MV-4-11 (cell line): ENCODE measurements at regions not wholly inside any gene's neighbourhood (a gene's known extent, or its start where the extent isn't known, plus 50 kb on each side); places are given as distances from the start of the nearest gene placed in this dataset.
A peak's percentile ranks its signal among the peaks of the same experiment; 100 is the strongest.
"Not testable (repeated sequence)": the region's sequence is repeated elsewhere in the genome, so short reads cannot be mapped to it uniquely, and the experiment has no call there.

Experiments
- DNase-seq: peaks from one replicate; lab custom pipeline; 2025; lab: John Stamatoyannopoulos, UW

GRCh38 chr6:26234421-26235301, 130.3 kb upstream of the BTN3A2 start:
- DNase-seq: peak; percentile 85

GRCh38 chr6:26235302-26235670, 129.7 kb upstream of the BTN3A2 start:
- DNase-seq: no peak

GRCh38 chr6:26239415-26239814, 125.6 kb upstream of the BTN3A2 start:
- DNase-seq: not testable (repeated sequence)

GRCh38 chr6:26240157-26241032, 124.6 kb upstream of the BTN3A2 start:
- peak; percentile 77 for DNase-seq

GRCh38 chr6:26241033-26241895, 123.7 kb upstream of the BTN3A2 start:
- peak; percentile 58 for DNase-seq

- DNase-seq: no peak
These were observed 121.9 kb upstream of the BTN3A2 start for GRCh38 chr6:26243132-26243531.

- DNase-seq: no peak
These were observed 121.2 kb upstream of the BTN3A2 start for GRCh38 chr6:26243752-26244151.

GRCh38 chr6:26246058-26246457, 118.9 kb upstream of the BTN3A2 start:
- DNase-seq: no peak

GRCh38 chr6:26246553-26246952, 118.4 kb upstream of the BTN3A2 start:
- DNase-seq: no peak

GRCh38 chr6:26249707-26249956, 115.4 kb upstream of the BTN3A2 start:
- DNase-seq: no peak

- DNase-seq: peak; percentile 90
These were observed 114.9 kb upstream of the BTN3A2 start for GRCh38 chr6:26249957-26250697.

GRCh38 chr6:26250698-26251044, 114.3 kb upstream of the BTN3A2 start:
- DNase-seq: no peak

- DNase-seq: peak; percentile 97
These were observed 113.5 kb upstream of the BTN3A2 start for GRCh38 chr6:26251354-26252076.

- no peak for DNase-seq
These were observed 112.9 kb upstream of the BTN3A2 start for GRCh38 chr6:26252077-26252472.

- DNase-seq: no peak
These were observed 110.3 kb upstream of the BTN3A2 start for GRCh38 chr6:26254724-26255123.

GRCh38 chr6:26257272-26257671, 107.7 kb upstream of the BTN3A2 start:
- no peak for DNase-seq

GRCh38 chr6:26258212-26258977, 106.6 kb upstream of the BTN3A2 start:
- no peak for DNase-seq

GRCh38 chr6:26260110-26260637, 104.8 kb upstream of the BTN3A2 start:
- DNase-seq: no peak

- peak; percentile 36 for DNase-seq
These were observed 104.1 kb upstream of the BTN3A2 start for GRCh38 chr6:26260725-26261490.
